Endothelial cell of umbilical vein (primary cell): ENCODE measurements at regions not wholly inside any gene's neighbourhood (a gene's known extent, or its start where the extent isn't known, plus 50 kb on each side); places are given as distances from the start of the nearest gene placed in this dataset.

Experiments used
- BruUV-seq: library from RNA; stranded (reverse); fragments of 400-500 nt; replicated peaks from 2 replicates; lab custom pipeline; 2021; lab: Mats Ljungman, UMichigan
- CTCF ChIA-PET: fragments of 300-600, 350-600 bp; sonication (Branson Sonifier 250); formaldehyde crosslinking; loops from one replicate; lab custom pipeline; 2021; ENCODE audit warnings: antibody characterized with exemption, inconsistent platforms; lab: Charles Lee
- POLR2A ChIA-PET: fragments of 300-600, 350-600 bp; sonication (Branson Sonifier 250); formaldehyde crosslinking; loops from one replicate; lab custom pipeline; 2021; ENCODE audit warnings: antibody characterized with exemption, inconsistent platforms; lab: Charles Lee
- DNase-seq: peaks from one replicate; pipeline ENCODE4 v3.0.0-alpha.2; 2011; ENCODE audit warnings: low read depth, low spot score
- FAIRE-seq: peaks from 2 replicates; lab custom pipeline; 2011; peaks lifted over from hg19 to GRCh38; lab: Jason Lieb, UNC
- H2AFZ ChIP-seq: 2 replicates; pipeline ENCODE4 v1.6.0; 2012; ENCODE audit warnings: low read depth, low read length, control low read depth, inconsistent platforms
- H3K27ac ChIP-seq: 2 replicates; pipeline ENCODE4 v1.5.1; 2011; ENCODE audit warnings: low read depth, mild to moderate bottlenecking, control low read depth, low read length, moderate library complexity; ENCODE audit not compliant: insufficient read depth
- H3K27me3 ChIP-seq, 2 experiments: 2 replicates each; pipeline versions ENCODE4 v1.6.0 to v1.6.1; 2011; ENCODE audit warnings: low read length in 2 of 2, mixed read lengths in 1 of 2; ENCODE audit not compliant: control insufficient read depth in 2 of 2, insufficient read depth in 2 of 2
- H3K36me3 ChIP-seq, 2 experiments: 2 replicates in 1 of 2; 3 replicates in 1 of 2; pipeline ENCODE4 v1.5.1; 2011; ENCODE audit warnings: low read length in 2 of 2, mild to moderate bottlenecking in 1 of 2, moderate library complexity in 1 of 2; ENCODE audit not compliant: control insufficient read depth in 2 of 2, insufficient read depth in 2 of 2; ENCODE audit errors: extremely low read depth in 1 of 2
- H3K4me1 ChIP-seq: 3 replicates; pipeline ENCODE4 v1.5.1; 2011; ENCODE audit warnings: mild to moderate bottlenecking, low read length; ENCODE audit not compliant: control insufficient read depth, insufficient read depth; ENCODE audit errors: extremely low read depth
- H3K4me2 ChIP-seq: 2 replicates; pipeline ENCODE4 v1.6.1; 2011; ENCODE audit warnings: low read length, control low read depth, mixed read lengths; ENCODE audit not compliant: insufficient read depth
- H3K4me3 ChIP-seq, 3 experiments: fragments of 200-600 bp in 1 of 3; sonication (generic), shearing (Covaris generic) in 1 of 3; replicated peaks in 1 of 3; 2 replicates each; pipeline ENCODE4 v1.5.1; 2011 to 2016; ENCODE audit warnings: control low read depth in 3 of 3, low read length in 3 of 3, mild to moderate bottlenecking in 2 of 3, inconsistent platforms in 1 of 3, low read depth in 1 of 3, moderate library complexity in 1 of 3; ENCODE audit not compliant: insufficient read depth in 1 of 3
- H3K79me2 ChIP-seq: 2 replicates; pipeline ENCODE4 v1.6.0; 2012; ENCODE audit warnings: low read length, inconsistent platforms; ENCODE audit not compliant: control insufficient read depth, insufficient read depth
- H3K9ac ChIP-seq: replicated peaks from 2 replicates; pipeline ENCODE3; 2011; ENCODE audit warnings: low read length, control low read depth; ENCODE audit not compliant: insufficient read depth; ENCODE audit errors: extremely low read depth
- H3K9me1 ChIP-seq: replicated peaks from 3 replicates; pipeline ENCODE4 v1.6.0; 2011; ENCODE audit warnings: mild to moderate bottlenecking, low read length; ENCODE audit not compliant: control insufficient read depth, insufficient read depth; ENCODE audit errors: extremely low read depth
- H3K9me3 ChIP-seq: replicated peaks from 2 replicates; pipeline ENCODE4 v1.5.1; 2012; ENCODE audit warnings: low read length, inconsistent platforms; ENCODE audit not compliant: control insufficient read depth, insufficient read depth
- H4K20me1 ChIP-seq: replicated peaks from 2 replicates; pipeline ENCODE3; 2011; ENCODE audit warnings: mild to moderate bottlenecking, low read length; ENCODE audit not compliant: control insufficient read depth, insufficient read depth; ENCODE audit errors: extremely low read depth
- EZH2 ChIP-seq: IDR thresholded peaks from 2 replicates; pipeline ENCODE4 v1.6.1; 2012; ENCODE audit warnings: borderline replicate concordance, low read depth, mild to moderate bottlenecking, moderate library complexity, low read length, inconsistent platforms; ENCODE audit not compliant: severe bottlenecking
- FOS ChIP-seq: IDR thresholded peaks from 2 replicates; pipeline ENCODE4 v1.6.1; 2011; ENCODE audit warnings: mild to moderate bottlenecking, low read length, moderate library complexity, borderline replicate concordance; ENCODE audit not compliant: insufficient read depth
- GATA2 ChIP-seq: IDR thresholded peaks from 2 replicates; pipeline ENCODE4 v1.7.0; 2011; ENCODE audit warnings: low read depth, mild to moderate bottlenecking, moderate library complexity, mixed read lengths, low read length; ENCODE audit not compliant: insufficient read length, insufficient read depth
- JUN ChIP-seq: IDR thresholded peaks from 2 replicates; pipeline ENCODE4 v1.6.1; 2011; ENCODE audit warnings: borderline replicate concordance, low read depth; ENCODE audit not compliant: insufficient read length, insufficient read depth
- MYC ChIP-seq: IDR thresholded peaks from one replicate; pipeline ENCODE4 v1.6.1; 2011; ENCODE audit warnings: mild to moderate bottlenecking, low read depth, low read length
- POLR2A ChIP-seq: IDR thresholded peaks from 2 replicates; pipeline ENCODE4 v1.6.1; 2012; ENCODE audit warnings: low read depth, mild to moderate bottlenecking, control low read depth, low read length
- POLR2AphosphoS5 ChIP-seq: IDR thresholded peaks from 2 replicates; pipeline ENCODE4 v1.6.1; 2012; ENCODE audit warnings: low read depth, mild to moderate bottlenecking, control low read depth, low read length, moderate library complexity; ENCODE audit not compliant: insufficient read depth
- dilution Hi-C: fragments of 300-500 bp; cut with MboI; formaldehyde crosslinking; loops from one replicate; pipeline ENCODE4 v1.15.0; 2019; ENCODE audit warnings: low sequenced_read_pairs; ENCODE audit not compliant: extremely low pct_ligation_motif_present
- intact Hi-C: fragments of 100-400 bp; cut with micrococcal nuclease; formaldehyde crosslinking; loops from one replicate; pipeline ENCODE4 v1.10.0; 2022
- TF ChIP-seq, protein P1 (sequence below): IDR thresholded peaks from 2 replicates; pipeline ENCODE4 v1.6.1; 2011; ENCODE audit not compliant: insufficient read depth, insufficient read length
- TF ChIP-seq, protein P2 (sequence below), 2 donors: IDR thresholded peaks; 1 replicate in 1 of 2; 2 replicates in 1 of 2; pipeline ENCODE4 v1.5.1; 2011; ENCODE audit warnings: low read length in 2 of 2, mild to moderate bottlenecking in 2 of 2, moderate library complexity in 2 of 2, control low read depth in 1 of 2, inconsistent platforms in 1 of 2, low read depth in 1 of 2; ENCODE audit not compliant: insufficient read depth in 1 of 2; ENCODE audit errors: extremely low read depth in 1 of 2

DNA sequence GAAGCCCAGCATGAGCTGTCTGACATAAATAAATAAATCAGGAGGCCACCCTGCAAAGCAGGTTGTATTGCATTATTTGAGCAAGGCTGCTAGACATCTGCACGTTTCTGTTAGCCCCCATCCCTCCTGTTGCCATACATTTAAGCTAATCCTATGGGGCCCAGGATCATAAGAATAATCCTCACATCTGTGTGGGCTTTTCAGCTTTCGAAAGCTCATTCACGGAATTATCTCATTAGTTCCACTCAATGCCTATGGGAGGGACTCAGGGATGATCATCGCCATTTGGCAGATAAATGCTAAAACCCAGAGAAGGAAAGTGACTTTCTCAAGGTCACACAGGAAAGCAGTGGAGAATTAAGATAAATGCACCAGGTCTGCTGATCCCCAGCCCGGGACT is 123.4 kb downstream of the TLE3 start:
- POLR2A ChIA-PET: no interaction called here
- intact Hi-C loops: no loop called here
- CTCF ChIA-PET: interaction anchor here (1.2 kb wide), 1 partner anchor 493 kb away, joined by 3 read pairs; no protein-coding TSS in a partner anchor

More for the DNA sequence above, 123.4 kb downstream of the TLE3 start:
- dilution Hi-C loops: no loop called here
- Histone ChIP-seq H3K9me3 (no peaks in the 10 kb centered on the region), H4K20me1 (no peaks in the 10 kb centered on the region), H3K4me3 (no peak overlapping the region), H2AFZ (no peak overlapping the region), H3K27me3 (no peaks in the 10 kb centered on the region), H3K79me2 (no peaks in the 10 kb centered on the region), H3K27ac (no peak overlapping the region), H3K9me1 (no peaks in the 10 kb centered on the region), H3K4me2 (no peak overlapping the region), H3K4me1 (no peaks in the 10 kb centered on the region), H3K36me3 (no peaks in the 10 kb centered on the region), H3K9ac (no peak overlapping the region)
- DNase-seq: no peak
- no peak for FAIRE-seq
- TF ChIP-seq, protein P1, sequence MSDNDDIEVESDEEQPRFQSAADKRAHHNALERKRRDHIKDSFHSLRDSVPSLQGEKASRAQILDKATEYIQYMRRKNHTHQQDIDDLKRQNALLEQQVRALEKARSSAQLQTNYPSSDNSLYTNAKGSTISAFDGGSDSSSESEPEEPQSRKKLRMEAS: no peak
- TF ChIP-seq JUN (no peak), MYC (no peak), GATA2 (no peak), POLR2A (no peak), FOS (no peak), POLR2AphosphoS5 (no peak), EZH2 (no peak)
- TF ChIP-seq, protein P2, sequence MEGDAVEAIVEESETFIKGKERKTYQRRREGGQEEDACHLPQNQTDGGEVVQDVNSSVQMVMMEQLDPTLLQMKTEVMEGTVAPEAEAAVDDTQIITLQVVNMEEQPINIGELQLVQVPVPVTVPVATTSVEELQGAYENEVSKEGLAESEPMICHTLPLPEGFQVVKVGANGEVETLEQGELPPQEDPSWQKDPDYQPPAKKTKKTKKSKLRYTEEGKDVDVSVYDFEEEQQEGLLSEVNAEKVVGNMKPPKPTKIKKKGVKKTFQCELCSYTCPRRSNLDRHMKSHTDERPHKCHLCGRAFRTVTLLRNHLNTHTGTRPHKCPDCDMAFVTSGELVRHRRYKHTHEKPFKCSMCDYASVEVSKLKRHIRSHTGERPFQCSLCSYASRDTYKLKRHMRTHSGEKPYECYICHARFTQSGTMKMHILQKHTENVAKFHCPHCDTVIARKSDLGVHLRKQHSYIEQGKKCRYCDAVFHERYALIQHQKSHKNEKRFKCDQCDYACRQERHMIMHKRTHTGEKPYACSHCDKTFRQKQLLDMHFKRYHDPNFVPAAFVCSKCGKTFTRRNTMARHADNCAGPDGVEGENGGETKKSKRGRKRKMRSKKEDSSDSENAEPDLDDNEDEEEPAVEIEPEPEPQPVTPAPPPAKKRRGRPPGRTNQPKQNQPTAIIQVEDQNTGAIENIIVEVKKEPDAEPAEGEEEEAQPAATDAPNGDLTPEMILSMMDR (IDR thresholded peaks at IDR 0.05; ENCODE audit: extremely low read depth in 1 of 2, insufficient read depth in 1 of 2, low read depth in 1 of 2, low read length in 2 of 2): no peak
- BruUV-seq: no TSS peak
